Fibroblast of lung (primary cell): ENCODE measurements at regions not wholly inside any gene's neighbourhood (a gene's known extent, or its start where the extent isn't known, plus 50 kb on each side); places are given as distances from the start of the nearest gene placed in this dataset.

Experiments used
- CTCF ChIP-seq, 2 donors: IDR thresholded peaks in 1 of 2; conservative IDR thresholded peaks in 1 of 2; 1 replicate in 1 of 2; 2 replicates in 1 of 2; pipeline ENCODE4 v1.5.1; 2011 to 2012; ENCODE audit warnings: low read length in 2 of 2, control low read depth in 1 of 2, inconsistent platforms in 1 of 2, low read depth in 1 of 2, mild to moderate bottlenecking in 1 of 2
- EZH2 ChIP-seq: IDR thresholded peaks from 2 replicates; pipeline ENCODE4 v1.5.1; 2012; ENCODE audit warnings: low read length, control low read depth, mild to moderate bottlenecking; ENCODE audit errors: missing control alignments

DNA sequence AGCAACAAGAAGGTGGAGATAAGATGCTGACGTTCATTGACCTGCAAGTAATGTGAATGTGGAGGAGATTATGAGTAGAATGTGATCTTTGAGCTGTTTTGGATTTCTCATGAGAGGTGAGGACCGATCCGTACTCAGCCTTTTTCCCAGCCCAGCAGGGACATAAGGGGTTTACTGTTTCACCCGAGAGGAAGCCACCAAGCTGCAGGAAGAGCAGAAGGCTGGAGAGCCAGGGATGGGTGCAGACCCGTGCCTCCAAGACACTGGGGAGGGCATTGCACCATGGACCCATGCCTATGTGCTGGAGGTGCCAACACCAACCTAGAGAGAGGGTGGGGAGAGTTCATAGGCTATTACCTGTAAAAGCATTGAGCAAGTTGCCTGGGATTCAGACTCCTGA lies 206.0 kb upstream of the DIO3 start:
- TF ChIP-seq EZH2 (no peak), CTCF (conservative IDR thresholded peaks at IDR 0.05 in 1 of 2, IDR thresholded peaks at IDR 0.05 in 1 of 2; ENCODE audit: low read depth in 1 of 2, low read length in 2 of 2) (no peak)
